Gastroesophageal sphincter (tissue), 3 donors: ENCODE measurements at regions not wholly inside any gene's neighbourhood (a gene's known extent, or its start where the extent isn't known, plus 50 kb on each side); places are given as distances from the start of the nearest gene placed in this dataset.

Experiments
- CTCF ChIP-seq, 4 experiments: fragments of 200-600 bp in 2 of 4; fragments of 450-650 bp in 2 of 4; sonication (generic) in 1 of 4; IDR thresholded peaks; one replicate each; pipeline ENCODE4 v1.5.1; 2017 to 2019; ENCODE audit warnings: antibody characterized with exemption in 4 of 4, mild to moderate bottlenecking in 2 of 4, moderate library complexity in 2 of 4
- POLR2A ChIP-seq, 2 donors: fragments of 450-650 bp; IDR thresholded peaks; one replicate each; pipeline ENCODE4 v1.6.1; 2017; ENCODE audit warnings: antibody characterized with exemption in 2 of 2, mild to moderate bottlenecking in 2 of 2, moderate library complexity in 1 of 2
- POLR2AphosphoS5 ChIP-seq: sonication (generic); formaldehyde crosslinking; IDR thresholded peaks from one replicate; pipeline ENCODE4 v1.6.1; 2017; ENCODE audit warnings: antibody characterized with exemption

DNA sequence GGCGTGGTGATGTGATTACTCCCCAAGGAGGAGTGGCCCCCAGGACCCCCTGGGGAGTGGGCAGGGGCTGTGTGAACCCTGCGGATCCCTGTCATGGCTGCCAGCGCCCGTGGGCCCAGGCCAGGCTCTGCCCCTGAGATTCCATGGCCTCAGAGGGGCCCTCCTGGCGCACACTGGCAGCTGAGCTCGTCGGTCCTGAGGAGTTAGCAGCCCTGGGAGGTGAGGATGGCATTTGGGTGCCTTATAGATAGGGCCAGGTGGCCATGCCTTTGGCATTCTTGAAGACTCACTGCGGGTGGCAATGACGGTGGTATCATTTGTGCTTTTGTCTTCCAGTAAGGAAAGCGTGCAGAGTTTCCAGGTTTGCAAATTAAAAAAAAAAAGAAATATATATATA, 146.8 kb upstream of the GSE1 start:
- TF ChIP-seq CTCF (IDR thresholded peaks at IDR 0.05) (no peak), POLR2AphosphoS5 (no peak), POLR2A (IDR thresholded peaks at IDR 0.05) (no peak)
